Inflammatory macrophage treated with lipopolysaccharide for 1 hour (primary cell): ENCODE measurements at regions not wholly inside any gene's neighbourhood (a gene's known extent, or its start where the extent isn't known, plus 50 kb on each side); places are given as distances from the start of the nearest gene placed in this dataset.
A peak's percentile ranks its signal among the peaks of the same experiment; 100 is the strongest.

Source experiments
- DNase-seq, 2 donors: peaks; one replicate each; pipeline ENCODE4 v3.0.0-alpha.2; 2020 to 2022

DNA sequence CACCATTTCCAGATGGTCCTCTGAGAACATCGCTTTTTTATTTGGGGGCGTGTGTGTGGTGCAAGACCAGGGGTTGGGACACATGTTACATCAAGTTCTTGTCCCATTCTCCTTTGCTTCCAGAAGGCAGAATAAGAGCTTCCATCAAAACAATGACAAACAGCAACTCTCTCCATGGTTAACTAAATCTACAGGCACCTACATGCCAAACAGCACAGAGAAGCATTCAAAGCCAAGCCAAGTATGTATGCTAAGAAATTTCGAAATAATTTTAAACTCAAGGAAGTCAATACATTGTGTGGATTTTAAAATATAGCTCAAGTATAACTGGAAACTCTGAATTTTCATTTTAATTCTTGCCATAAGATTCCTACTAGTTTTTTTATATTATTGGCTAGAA lies 105.6 kb downstream of the SEC61B start:
- no peak for DNase-seq

DNA sequence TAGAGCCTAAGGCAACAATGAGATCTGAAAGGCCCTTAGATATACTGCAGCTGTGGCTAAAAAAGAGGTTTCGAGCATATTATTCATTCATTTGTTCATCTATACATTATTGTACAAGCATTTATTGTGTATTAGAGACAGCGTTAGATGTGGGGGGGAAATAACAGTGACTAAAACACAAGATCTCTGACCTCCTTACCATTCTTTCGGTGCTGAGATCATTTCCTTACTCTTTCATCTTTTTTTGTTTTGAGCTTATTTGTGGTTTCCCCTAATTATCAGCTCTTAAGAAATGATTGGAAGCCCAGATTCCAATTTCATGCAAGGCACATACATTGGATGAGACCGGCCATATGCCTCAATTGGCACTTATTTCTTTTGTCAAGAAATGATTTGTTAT lies 113.2 kb downstream of the SEC61B start:
- DNase-seq: no peak

DNA sequence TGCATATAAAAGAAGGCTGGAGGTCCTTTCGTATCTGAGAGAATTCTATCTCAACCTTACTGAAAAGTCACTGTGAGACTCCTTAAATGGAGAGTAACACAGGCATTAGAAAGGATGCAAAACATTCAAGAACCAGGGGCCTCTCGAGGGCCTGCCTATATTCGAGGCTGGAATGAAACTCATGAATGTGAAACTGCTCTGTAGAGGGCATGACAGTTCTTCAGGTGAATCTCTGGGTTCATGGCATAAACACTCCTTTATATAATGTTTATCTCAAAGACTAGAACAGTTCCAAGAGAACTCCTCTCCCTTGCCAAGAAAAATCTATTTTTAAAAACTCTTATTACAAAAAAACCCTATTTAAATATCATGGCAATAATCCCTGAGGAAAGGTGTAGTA lies 113.9 kb downstream of the SEC61B start:
- DNase-seq: no peak

DNA sequence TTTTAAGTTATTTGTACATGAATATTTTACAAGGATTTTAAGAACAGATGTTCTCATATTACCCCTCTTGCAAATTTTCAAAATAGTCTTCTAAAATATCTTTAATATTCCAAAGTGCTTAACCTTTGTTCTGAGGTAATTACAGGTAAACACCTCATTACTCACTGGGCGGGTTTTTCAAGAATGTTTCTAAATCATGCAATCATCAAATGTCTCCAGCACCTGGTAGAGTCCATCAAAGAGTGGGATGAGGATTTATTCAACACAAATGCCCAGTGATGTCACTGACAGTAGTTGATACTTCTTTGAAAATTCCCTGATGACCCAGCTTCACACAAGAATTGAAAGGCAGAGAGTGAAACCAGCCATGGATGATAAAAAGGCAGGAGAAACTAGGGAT lies 114.4 kb downstream of the SEC61B start:
- DNase-seq: no peak

DNA sequence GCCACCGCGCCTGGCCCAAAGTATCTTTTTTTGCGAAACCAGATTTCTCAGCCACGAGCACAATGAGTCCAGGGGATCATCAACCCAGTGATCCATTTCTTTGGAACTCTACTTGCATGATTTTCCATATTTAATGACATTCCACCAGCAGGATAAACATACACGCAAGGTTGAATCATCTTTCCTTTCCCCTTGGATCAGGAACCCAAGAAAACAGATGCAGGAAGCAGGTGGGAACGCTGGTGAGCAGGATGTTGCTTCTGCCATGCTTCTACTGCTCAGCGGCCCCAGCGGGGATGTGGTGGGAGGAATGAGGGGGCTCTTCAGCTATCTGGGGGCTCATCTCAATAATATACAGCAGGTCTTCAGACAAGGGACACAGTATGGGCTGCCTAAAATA lies 118.2 kb downstream of the SEC61B start:
- DNase-seq: no peak

DNA sequence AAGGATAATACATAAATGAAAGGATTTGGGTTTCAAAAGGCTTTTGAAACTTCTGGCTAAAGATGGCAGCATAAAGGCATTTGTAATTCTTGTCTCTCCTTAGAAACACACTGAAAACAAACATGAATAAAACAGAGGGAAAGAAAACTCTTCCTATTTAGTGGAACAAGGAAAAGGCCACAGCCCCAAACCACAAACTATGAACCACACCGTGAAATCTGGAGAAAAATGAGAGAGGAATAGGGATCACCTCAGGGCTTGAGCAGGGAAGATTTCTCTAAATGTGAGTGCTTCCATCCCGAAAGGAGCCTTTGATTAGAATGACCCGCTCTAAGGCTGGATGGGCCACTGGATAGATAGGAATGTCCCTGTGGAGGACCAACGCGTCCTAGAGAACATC lies 119.6 kb downstream of the SEC61B start:
- no peak for DNase-seq

DNA sequence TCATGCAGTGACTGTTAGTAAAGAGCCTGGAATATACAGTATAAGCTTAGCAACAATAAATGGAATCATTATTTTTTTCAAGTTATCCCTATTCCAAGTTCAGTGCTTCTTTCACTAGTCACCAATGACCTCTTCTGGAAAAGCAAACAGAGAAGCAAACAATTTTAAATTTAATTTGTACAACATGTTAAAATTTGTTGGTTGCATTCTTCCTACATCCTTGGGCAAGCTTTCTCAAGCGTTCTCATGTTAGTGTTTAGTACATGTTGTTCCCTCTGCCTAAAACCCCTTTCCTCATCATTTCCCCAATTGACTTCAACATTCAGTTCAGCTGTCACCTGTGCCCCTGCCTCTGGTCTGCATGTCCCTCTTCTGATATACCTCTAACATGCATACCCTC lies 123.4 kb downstream of the SEC61B start:
- no peak for DNase-seq

DNA sequence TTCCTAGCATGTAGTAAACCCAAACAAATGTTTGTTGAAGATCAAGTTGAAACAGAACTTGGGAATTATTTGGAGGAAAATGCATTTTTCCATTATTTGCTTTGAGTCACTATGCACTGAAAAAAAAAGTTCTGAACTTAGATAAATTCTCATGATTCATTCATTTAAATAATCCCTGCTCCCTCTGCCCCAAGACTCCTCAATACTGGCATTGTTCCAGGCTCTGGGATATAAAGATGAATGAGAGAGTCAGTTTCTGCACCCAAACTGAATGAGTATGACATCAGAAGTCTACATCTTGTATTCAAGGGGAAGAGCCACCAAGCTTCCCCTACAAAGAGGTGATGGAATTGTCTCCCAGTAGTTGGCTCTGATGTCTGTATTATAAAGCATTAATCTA lies 123.9 kb downstream of the SEC61B start:
- DNase-seq: no peak

DNA sequence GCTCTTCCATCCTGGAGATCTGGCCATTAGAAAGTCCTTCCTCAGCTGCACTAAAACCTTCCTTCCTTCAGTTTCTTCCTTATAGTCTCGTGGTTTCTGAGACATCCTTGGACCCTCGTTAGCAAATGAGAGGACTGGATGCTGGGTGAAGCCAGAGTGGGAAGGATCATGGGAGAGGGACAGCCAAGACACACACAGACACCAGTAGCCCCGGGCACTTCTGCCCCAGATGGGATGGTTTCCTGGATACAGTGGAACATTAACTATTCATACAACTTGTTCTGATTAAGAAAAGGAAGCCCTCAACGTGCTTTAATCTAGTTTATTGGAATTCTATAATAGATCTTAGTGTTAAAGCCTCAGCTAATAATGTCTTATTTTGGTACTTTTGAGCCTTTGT lies 125.5 kb downstream of the SEC61B start:
- no peak for DNase-seq

DNA sequence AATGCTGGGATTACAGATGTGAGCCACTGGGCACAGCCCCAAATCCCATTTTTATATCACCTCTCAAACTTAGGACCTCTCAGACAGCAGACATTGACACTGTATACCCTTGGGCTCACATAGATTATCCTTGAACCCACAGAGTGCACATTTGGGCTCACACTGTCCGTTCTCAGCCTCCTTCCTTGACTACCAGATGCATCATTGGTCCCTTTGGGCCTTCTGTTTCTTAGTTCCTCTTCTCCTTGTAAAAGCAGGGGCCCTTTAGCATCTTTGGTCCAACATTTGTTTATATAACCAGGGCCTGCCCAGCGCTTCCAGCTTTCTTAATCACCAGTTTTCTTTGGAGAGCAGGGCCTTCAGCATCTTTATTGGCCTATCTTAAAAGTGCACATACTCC lies 126.2 kb downstream of the SEC61B start:
- no peak for DNase-seq

DNA sequence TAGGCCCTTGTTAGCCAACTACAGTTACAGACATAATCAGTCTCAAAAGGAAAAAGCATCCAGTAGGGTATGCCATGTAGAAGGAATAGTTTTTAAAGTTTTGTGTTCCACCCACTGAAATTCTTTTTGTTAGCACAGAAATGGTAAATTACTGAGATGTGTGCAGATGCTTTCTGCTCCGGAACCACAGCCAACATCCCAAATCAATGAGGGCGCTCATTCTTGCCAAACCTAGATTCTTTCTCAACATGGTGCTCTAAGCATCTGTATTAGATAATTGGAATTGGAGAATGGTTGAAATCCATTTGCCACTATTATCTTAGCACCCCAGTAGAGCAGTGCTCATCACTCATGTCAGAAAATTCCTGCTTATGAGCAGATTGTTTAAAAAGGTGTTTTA lies 127.8 kb downstream of the SEC61B start:
- DNase-seq: no peak

DNA sequence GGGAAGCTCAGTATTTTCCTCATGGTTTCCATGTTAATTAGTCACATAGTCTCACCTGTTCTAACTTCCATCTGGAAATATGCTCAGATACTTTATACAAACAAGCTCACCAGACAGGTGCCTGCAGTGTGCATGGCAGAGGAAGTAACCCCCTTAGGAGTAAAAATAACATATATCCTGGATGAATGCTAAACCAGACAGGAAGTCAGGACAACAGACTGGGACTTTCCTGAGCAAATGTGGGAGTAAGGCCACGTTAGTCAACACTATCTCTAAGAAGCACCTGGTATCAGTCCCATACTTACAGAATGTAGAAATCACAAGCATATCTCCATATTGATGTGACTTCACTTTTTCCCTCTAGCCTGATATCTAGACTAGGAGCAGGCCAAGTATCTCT lies 128.4 kb downstream of the SEC61B start:
- peak in 1 of 2 donors; percentile 48 for DNase-seq

DNA sequence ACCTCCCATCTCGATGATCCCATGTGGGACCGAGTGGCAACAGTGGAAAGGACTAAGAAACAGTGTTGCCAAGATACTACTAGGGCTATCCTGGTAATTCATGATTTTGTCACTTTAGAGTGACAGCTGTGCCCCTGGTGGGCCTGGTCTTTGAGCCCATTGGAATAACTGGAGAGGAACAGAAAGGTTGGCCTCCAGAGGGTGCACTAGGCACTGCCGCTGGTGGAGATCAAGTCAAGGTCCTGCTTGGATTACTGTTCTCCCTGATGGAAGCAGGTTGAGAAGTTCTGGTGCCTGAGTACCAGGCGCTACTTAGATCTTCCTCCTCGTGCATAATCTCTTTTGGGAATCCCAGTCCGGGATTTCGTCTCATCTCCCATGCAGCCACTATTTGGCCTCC lies 129.6 kb downstream of the SEC61B start:
- no peak for DNase-seq

DNA sequence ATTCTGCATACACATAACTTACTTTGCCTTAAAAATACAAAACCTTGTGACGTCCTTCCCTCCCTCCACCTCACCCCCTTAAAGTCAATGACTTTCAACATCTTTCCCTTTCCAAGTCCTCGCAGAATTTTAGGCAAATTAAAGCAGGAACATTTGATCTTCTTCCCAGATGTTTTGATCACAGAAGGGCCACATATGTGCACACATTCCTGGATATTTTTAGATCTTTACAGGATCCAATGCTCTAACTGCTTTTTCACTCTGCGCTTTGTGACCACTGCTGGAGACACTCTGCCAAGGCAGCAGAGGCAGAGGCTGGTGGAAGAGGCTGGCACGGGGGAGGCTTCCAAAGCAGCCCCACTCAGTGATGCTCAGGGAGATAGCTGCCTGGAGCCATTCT lies 130.7 kb downstream of the SEC61B start:
- no peak for DNase-seq

DNA sequence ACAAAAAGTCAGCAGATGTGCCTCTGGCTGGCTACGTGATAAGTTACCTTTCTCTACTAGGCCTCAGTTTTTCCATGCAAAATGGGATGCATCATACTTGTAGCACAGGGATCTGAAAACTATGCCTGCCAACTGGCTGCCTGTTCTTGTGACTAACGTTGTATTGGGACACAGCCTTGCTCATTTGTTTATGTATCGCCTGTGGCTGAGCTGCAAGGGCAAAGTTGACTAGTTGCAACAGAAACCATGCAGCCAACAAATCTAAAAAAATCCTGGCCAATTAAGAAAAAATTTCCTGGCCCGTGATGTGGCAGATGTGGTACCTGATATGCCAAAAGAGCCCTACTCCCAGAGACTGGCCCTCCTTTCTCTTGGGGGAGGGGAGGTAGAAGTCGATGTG lies 131.3 kb downstream of the SEC61B start:
- peak; percentile 45 to 87 for DNase-seq

DNA sequence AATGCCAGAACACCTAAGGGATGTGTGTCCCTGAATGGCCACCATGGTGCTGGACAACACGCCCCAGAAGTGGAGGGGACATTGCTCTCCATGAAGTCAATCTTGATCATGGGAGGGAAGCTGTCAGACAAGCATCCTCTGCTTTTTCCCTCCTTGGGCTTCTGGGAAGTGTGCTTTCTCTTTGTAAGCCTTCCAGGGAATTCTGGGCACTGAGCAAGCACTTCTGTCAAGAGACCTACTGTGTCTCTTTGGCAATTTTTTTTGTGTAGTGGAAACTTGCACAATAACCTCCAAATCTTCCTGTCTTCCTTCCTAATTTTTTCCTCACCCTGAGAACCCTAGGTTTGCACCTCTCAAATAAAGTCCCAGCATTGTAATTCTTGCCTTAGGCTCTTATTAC lies 132.0 kb downstream of the SEC61B start:
- DNase-seq: peak in 1 of 2 donors; percentile 64

DNA sequence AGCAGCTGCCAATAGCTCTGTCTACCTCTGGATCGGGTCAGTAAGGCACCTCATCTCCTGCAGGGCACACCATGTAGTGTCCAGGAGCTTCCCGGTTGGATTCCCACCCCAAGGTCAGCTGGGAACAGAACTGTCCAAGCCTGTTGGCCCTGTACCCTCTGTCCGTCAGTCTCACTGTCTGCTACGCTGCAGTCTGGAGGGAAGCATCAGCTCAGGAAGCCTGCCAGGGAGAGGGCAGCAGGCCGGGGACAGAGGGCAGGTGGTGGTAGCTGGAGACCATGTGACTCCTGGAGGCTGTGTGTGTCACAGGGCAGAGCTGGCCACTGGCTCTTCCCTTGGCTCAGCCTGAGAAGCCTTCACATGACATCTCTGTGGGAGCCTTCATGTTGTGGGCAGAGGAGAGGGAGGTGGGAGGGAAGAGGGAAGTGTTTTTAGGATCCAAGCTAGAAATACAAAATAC lies 134.5 kb downstream of the SEC61B start:
- peak; percentile 77 to 99 for DNase-seq

DNA sequence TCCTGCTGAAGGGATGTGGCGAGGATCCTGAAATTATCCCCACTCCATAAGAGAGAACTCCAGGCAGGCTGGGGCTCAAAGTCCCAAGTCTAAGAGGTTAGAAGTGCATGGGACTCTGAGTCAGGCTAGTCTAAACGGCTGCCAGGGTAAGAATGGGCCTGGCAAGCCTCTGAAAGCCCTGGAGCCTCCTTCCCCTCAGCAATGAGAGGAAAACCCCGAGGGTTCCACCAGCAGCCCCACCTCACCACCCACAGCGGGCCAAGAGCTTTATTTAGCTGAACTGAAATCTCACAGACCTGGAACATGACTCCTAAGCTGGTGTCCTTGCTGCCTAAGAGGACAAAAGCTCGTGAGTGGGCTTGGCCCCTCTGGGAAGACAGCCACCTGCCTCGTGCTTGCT lies 135.5 kb downstream of the SEC61B start:
- DNase-seq: peak; percentile 73 to 97

DNA sequence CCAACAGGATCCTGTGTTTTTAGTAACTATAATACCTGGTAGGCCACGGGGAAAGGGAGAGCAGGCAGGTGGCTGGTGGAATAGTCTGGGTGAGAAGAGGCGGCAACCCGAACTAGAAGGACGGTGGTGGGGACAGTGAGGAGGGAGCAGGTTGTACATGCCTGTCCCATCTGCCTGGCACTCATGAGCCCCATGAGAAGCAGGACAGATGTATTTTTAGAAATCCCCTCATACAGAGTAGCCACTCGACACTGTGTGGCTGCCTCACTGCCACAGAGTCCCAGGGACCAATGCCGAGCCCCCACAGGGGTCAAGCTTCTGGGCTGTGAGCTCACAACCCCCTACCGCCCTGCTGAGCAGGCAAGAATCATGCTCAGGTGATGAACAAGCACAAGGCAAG lies 136.6 kb downstream of the SEC61B start:
- DNase-seq: no peak

DNA sequence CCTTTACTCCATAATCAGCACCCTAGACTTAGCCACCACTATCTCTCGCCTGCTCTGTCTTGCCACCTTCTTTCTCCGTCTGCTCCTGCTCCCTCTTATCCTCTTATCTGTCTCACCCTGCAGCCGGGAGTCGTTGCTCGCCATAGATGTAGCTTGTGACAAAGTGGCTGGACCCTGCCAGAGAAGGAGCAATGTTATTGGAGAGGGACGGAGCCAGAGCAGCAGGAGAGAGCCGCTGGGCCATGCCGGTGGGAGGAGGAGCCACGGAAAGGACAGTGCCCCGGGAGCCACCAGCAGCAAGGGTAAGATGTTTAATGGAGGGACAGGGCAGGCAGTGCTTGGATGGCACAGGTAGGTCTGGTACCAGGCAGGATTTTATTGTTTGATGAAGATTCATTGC lies 137.3 kb downstream of the SEC61B start:
- no peak for DNase-seq

DNA sequence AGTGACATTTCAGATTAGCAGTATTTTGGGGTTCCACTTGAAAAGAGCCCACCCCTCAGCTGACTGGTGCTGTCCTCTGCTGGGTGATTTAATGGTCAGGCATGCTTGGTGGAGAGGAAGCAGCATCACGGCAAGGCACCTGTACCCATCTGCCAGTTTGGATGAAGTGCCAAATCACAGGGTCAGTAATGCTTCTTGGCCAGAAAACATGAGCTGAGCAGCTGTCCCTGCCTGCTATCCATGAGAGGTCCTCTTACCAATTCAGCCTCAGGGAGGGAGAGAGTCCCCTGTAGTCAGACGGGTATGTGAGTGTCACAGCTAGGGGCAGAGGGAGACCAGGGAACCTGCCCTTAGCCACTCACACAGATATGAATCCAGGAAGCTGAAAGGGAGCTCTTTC lies 137.9 kb downstream of the SEC61B start:
- no peak for DNase-seq

DNA sequence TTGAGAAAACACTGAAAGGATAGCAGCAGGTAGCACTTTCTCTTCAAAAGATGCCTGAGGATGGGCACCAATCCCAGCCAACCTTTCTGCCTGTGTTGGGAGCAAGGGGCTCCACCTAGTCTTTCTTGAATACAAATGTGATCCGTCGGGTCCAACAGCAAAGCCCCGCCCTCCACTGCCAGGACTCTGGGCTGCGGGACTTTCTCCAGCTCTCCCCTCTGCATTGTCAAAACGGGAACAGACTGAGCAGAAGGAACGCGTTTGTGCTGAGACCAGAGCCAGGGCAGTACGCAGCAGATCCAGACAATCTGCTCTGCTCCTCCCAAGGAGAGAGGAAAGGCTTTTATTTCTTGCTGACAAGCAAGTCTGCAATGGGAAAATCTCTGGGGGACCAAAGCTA lies 139.7 kb downstream of the SEC61B start:
- DNase-seq: peak; percentile 38 to 44

DNA sequence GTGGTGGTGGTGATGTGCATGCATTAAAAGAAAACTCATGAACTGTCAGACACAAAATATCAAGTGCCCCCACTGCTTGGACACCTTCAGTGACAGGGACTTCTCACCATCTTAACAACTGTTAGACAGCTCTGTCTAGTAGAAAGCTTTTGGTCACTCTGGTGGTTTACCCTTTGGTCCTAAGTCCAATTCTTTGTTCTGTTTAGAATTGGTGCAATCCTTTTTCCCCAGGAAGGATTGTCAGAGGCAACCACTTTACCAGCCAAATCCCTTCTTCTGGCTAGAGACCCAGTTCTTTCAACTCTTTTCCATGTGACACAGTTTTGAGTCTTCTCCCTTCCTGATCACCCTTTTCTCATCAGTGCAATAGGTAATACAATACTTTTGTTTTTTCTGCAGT lies 140.2 kb downstream of the SEC61B start:
- DNase-seq: no peak

DNA sequence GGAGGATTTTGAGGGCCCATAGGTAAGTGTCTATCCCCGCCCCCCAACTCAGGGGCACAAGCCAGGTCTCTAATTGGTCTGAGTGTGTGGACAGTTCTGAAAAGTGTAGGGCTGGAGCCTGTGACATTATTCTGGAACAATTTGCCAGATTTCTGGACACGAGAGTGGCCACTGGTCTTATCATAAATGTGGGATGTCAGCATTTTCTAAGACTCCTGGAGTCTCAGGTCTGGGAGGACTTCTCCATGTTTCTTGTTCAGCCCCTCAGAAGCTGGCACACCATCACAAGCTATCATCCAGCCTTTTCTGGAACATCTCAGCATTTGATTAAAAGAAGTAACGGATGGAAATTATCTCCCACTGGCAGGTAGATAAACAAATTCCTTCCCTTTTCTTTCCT lies 141.4 kb downstream of the SEC61B start:
- no peak for DNase-seq

DNA sequence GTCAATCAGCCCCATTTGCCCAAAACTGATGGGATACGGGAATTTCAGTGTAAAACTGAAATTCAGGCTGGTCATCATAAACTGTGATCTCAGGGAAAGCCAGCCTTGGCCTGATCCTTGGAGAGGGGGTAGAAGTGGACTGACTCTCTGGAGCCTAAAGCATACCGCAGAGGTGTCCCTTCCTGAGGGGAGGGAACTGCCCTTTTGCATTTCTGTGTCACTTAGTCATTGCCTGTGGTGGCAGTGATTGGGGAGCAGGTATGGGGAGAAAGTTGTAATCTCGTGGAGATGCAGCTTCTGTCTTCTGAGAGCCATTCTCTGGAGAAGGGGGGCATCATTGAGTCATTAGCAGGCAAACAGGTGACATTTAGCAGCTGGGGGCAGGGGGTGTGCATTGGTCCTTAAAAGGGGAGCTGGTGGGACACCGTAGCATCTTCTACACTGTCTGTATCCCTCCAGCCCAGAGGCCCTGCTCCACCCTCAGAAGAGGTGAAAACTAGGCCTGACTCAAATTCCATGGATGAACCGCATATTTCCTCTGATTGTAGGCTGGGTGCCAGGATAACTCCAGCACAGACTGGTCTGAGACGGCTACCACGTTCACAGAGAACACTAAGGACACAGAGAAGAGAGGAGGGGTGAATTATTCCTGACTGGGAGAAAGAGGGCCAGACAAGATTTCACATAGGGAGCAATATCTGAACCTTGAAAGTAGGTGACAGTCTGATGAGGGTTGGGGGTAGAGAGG lies 143.3 kb downstream of the SEC61B start:
- no peak for DNase-seq
